ENCODE measurements at regions not wholly inside any gene's neighbourhood (a gene's known extent, or its start where the extent isn't known, plus 50 kb on each side); places are given as distances from the start of the nearest gene placed in this dataset.

- H3K27me3 ChIP-seq (ENCODE audit: control insufficient read depth in 2 of 2, insufficient read depth in 2 of 2, low read length in 2 of 2) = no peaks in the 10 kb centered on the region
- no peak overlapping the region for H2AFZ ChIP-seq (ENCODE audit: low read depth, low read length)
- no peaks in the 10 kb centered on the region for H3K36me3 ChIP-seq (ENCODE audit: control insufficient read depth in 2 of 2, extremely low read depth in 1 of 2, insufficient read depth in 2 of 2, low read length in 2 of 2)
- TF ChIP-seq POLR2A (IDR thresholded peaks at IDR 0.05; ENCODE audit: low read depth, low read length) = no peak
- DNase-seq (ENCODE audit: low read depth, low spot score) (no peak), FAIRE-seq (no peak)
- no peak overlapping the region for H3K27ac ChIP-seq (ENCODE audit: insufficient read depth, low read depth, low read length)
- H3K9me3 ChIP-seq (replicated peaks; ENCODE audit: control insufficient read depth, insufficient read depth, low read length) = no peaks in the 10 kb centered on the region
- no peak overlapping the region for H3K9ac ChIP-seq (replicated peaks; ENCODE audit: extremely low read depth, insufficient read depth, low read length)
- H3K4me2 ChIP-seq (ENCODE audit: insufficient read depth, low read length) = no peak overlapping the region
- H3K79me2 ChIP-seq (ENCODE audit: control insufficient read depth, insufficient read depth, low read length) = no peaks in the 10 kb centered on the region
- H3K4me3 ChIP-seq (replicated peaks in 1 of 3; ENCODE audit: insufficient read depth in 1 of 3, low read depth in 1 of 3, low read length in 3 of 3) = no peak overlapping the region
- CTCF ChIA-PET = interaction anchor here (1.8 kb wide), 1 partner anchor 286 kb away, joined by 4 read pairs; no protein-coding TSS in a partner anchor
- BruUV-seq (replicated peaks) = no TSS peak
- dilution Hi-C loops (cut with MboI; ENCODE audit: extremely low pct_ligation_motif_present, low sequenced_read_pairs) = no loop called here
- H4K20me1 ChIP-seq (replicated peaks; ENCODE audit: control insufficient read depth, extremely low read depth, insufficient read depth, low read length) = no peaks in the 10 kb centered on the region
- H3K4me1 ChIP-seq (ENCODE audit: control insufficient read depth, extremely low read depth, insufficient read depth, low read length) = peaks cover 3% of the 10 kb centered on the region
- intact Hi-C loops (cut with micrococcal nuclease) = no loop called here
- no peaks in the 10 kb centered on the region for H3K9me1 ChIP-seq (replicated peaks; ENCODE audit: control insufficient read depth, extremely low read depth, insufficient read depth, low read length)
- POLR2A ChIA-PET = no interaction called here
Observed at GRCh38 chr2:150907466-150907865, 354.2 kb downstream of the RBM43 start.

DNA sequence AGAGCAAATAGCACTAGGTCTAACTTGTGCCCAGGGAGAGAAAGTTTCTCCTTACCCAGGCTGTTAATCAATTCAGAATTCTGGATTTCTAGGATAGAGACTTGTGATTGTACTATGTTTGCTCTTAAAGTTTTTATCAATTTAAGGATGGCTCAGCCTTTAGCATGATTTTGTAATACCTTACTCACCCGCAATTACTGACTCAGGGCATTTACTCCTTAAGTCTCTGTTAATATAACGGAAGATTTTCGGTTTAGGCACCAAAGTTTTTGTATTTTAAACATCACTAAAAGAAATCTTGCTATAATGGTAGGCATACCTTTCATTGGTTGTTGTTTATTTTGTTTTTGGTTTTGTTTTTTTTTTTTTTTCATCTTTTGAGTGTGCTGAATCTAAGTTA lies 358.2 kb downstream of the RBM43 start:
- dilution Hi-C loops (cut with MboI; ENCODE audit: extremely low pct_ligation_motif_present, low sequenced_read_pairs) = no loop called here
- ChIA-PET CTCF (no interaction called here), POLR2A (no interaction called here)
- no TSS peak for BruUV-seq (replicated peaks)
- Histone ChIP-seq H3K9me1 (replicated peaks; ENCODE audit: control insufficient read depth, extremely low read depth, insufficient read depth, low read length) (no peaks in the 10 kb centered on the region), H3K4me2 (ENCODE audit: insufficient read depth, low read length) (no peak overlapping the region), H3K4me1 (ENCODE audit: control insufficient read depth, extremely low read depth, insufficient read depth, low read length) (no peaks in the 10 kb centered on the region), H3K4me3 (replicated peaks in 1 of 3; ENCODE audit: insufficient read depth in 1 of 3, low read depth in 1 of 3, low read length in 3 of 3) (no peak overlapping the region), H3K36me3 (ENCODE audit: control insufficient read depth in 2 of 2, extremely low read depth in 1 of 2, insufficient read depth in 2 of 2, low read length in 2 of 2) (no peaks in the 10 kb centered on the region), H4K20me1 (replicated peaks; ENCODE audit: control insufficient read depth, extremely low read depth, insufficient read depth, low read length) (no peaks in the 10 kb centered on the region), H3K27ac (ENCODE audit: insufficient read depth, low read depth, low read length) (no peak overlapping the region), H3K9me3 (replicated peaks; ENCODE audit: control insufficient read depth, insufficient read depth, low read length) (no peaks in the 10 kb centered on the region), H2AFZ (ENCODE audit: low read depth, low read length) (no peak overlapping the region), H3K9ac (replicated peaks; ENCODE audit: extremely low read depth, insufficient read depth, low read length) (no peak overlapping the region), H3K79me2 (ENCODE audit: control insufficient read depth, insufficient read depth, low read length) (no peaks in the 10 kb centered on the region), H3K27me3 (ENCODE audit: control insufficient read depth in 2 of 2, insufficient read depth in 2 of 2, low read length in 2 of 2) (no peaks in the 10 kb centered on the region)
- intact Hi-C loops (cut with micrococcal nuclease) = no loop called here
- TF ChIP-seq POLR2AphosphoS5 (IDR thresholded peaks at IDR 0.05; ENCODE audit: insufficient read depth, low read depth, low read length) (no peak), POLR2A (IDR thresholded peaks at IDR 0.05; ENCODE audit: low read depth, low read length) (no peak), JUN (IDR thresholded peaks at IDR 0.05; ENCODE audit: borderline replicate concordance, insufficient read depth, insufficient read length, low read depth) (no peak), FOS (IDR thresholded peaks at IDR 0.05; ENCODE audit: borderline replicate concordance, insufficient read depth, low read length) (no peak), GATA2 (IDR thresholded peaks at IDR 0.05; ENCODE audit: insufficient read depth, insufficient read length, low read depth, low read length) (no peak), EZH2 (IDR thresholded peaks at IDR 0.05; ENCODE audit: borderline replicate concordance, low read depth, low read length, severe bottlenecking) (no peak), MYC (IDR thresholded peaks at IDR 0.05; ENCODE audit: low read depth, low read length) (no peak)
- TF ChIP-seq, protein P1, sequence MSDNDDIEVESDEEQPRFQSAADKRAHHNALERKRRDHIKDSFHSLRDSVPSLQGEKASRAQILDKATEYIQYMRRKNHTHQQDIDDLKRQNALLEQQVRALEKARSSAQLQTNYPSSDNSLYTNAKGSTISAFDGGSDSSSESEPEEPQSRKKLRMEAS (IDR thresholded peaks at IDR 0.05; ENCODE audit: insufficient read depth, insufficient read length) = no peak
- TF ChIP-seq, protein P2, sequence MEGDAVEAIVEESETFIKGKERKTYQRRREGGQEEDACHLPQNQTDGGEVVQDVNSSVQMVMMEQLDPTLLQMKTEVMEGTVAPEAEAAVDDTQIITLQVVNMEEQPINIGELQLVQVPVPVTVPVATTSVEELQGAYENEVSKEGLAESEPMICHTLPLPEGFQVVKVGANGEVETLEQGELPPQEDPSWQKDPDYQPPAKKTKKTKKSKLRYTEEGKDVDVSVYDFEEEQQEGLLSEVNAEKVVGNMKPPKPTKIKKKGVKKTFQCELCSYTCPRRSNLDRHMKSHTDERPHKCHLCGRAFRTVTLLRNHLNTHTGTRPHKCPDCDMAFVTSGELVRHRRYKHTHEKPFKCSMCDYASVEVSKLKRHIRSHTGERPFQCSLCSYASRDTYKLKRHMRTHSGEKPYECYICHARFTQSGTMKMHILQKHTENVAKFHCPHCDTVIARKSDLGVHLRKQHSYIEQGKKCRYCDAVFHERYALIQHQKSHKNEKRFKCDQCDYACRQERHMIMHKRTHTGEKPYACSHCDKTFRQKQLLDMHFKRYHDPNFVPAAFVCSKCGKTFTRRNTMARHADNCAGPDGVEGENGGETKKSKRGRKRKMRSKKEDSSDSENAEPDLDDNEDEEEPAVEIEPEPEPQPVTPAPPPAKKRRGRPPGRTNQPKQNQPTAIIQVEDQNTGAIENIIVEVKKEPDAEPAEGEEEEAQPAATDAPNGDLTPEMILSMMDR (IDR thresholded peaks at IDR 0.05; ENCODE audit: extremely low read depth in 1 of 2, insufficient read depth in 1 of 2, low read depth in 1 of 2, low read length in 2 of 2) = no peak
- DNase-seq (ENCODE audit: low read depth, low spot score) (no peak), FAIRE-seq (no peak)

Data from endothelial cell of umbilical vein (primary cell).